BLaER1 (cell line): ENCODE measurements at regions not wholly inside any gene's neighbourhood (a gene's known extent, or its start where the extent isn't known, plus 50 kb on each side); places are given as distances from the start of the nearest gene placed in this dataset.
A peak's percentile ranks its signal among the peaks of the same experiment; 100 is the strongest.

Source experiments
- H3K27ac ChIP-seq: shearing (Covaris generic); formaldehyde crosslinking; 2 replicates; pipeline ENCODE4 v1.8.1; 2022
- H3K27me3 ChIP-seq: shearing (Covaris generic); formaldehyde crosslinking; 2 replicates; pipeline ENCODE4 v1.8.1; 2022
- H3K36me3 ChIP-seq: shearing (Covaris generic); formaldehyde crosslinking; 2 replicates; pipeline ENCODE4 v1.8.1; 2022
- H3K4me1 ChIP-seq: shearing (Covaris generic); formaldehyde crosslinking; 2 replicates; pipeline ENCODE4 v1.8.1; 2022
- H3K4me2 ChIP-seq: shearing (Covaris generic); formaldehyde crosslinking; 2 replicates; pipeline ENCODE4 v1.8.1; 2022
- H3K4me3 ChIP-seq: shearing (Covaris generic); formaldehyde crosslinking; 2 replicates; pipeline ENCODE4 v1.8.1; 2022
- H3K9ac ChIP-seq: shearing (Covaris generic); formaldehyde crosslinking; 2 replicates; pipeline ENCODE4 v1.8.1; 2022
- H3K9me3 ChIP-seq: shearing (Covaris generic); formaldehyde crosslinking; 2 replicates; pipeline ENCODE4 v1.8.1; 2022
- H4K20me1 ChIP-seq: shearing (Covaris generic); formaldehyde crosslinking; 2 replicates; pipeline ENCODE4 v1.8.1; 2022
- Cebpa-rat ChIP-seq: shearing (Covaris generic); IDR thresholded peaks from 2 replicates; pipeline ENCODE4 v1.8.1; 2022

DNA sequence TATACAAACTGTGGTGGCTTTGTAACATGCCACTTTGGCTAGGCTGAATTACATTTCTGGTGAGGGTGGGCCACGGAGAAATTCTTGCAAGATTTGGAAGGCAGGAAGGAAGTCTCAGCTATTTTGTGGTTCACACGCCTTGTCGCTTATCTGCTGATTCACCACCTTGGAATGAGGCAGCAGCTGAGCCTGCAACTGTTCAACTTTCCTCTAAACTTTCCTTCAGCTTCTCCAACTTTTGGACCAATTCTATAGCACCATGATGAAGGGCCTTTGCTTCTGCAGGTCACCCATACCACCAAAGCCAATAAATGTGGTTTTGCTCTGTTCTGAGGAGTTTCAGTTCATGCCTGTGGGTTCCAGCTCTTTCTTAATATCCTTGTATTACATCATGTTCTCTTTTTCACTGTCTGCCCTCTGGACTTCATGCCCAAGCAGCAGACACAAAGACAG, 337.6 kb upstream of the SNX7 start:
- no peak for TF ChIP-seq Cebpa-rat
- H4K20me1 ChIP-seq: no peaks in the 10 kb centered on the region
- H3K9ac ChIP-seq: no peak overlapping the region
- no peaks in the 10 kb centered on the region for H3K9me3 ChIP-seq
- no peaks in the 10 kb centered on the region for H3K27me3 ChIP-seq
- no peaks in the 10 kb centered on the region for H3K36me3 ChIP-seq
- no peak overlapping the region for H3K4me3 ChIP-seq
- H3K27ac ChIP-seq: no peak overlapping the region; the same call in 1 of the 2 replicates
- H3K4me2 ChIP-seq: peak overlapping the region; percentile 60
- H3K4me1 ChIP-seq: peaks cover 17% of the 10 kb centered on the region

DNA sequence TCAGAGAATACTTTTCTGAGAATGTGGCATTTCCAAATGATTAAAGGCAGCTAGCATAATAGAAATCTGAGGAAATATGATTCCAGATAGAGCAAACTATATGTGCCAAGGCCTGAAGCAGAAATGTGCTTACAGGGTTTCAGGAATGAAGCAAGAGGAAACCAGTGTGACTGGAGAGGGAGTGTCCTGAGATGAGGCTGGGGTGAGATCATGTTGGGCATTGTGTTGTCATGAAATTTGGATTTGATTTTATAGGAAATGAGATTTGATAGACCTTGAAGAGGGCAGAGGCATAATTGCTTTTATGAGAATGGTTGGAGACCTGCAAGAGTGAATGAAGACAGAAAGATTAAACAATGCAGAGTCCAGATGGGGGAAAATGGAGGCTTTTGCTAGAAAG, 338.1 kb upstream of the SNX7 start:
- peaks cover 17% of the 10 kb centered on the region for H3K4me1 ChIP-seq
- no peak for TF ChIP-seq Cebpa-rat
- H3K4me2 ChIP-seq: peak overlapping the region; percentile 60
- H4K20me1 ChIP-seq: no peaks in the 10 kb centered on the region
- H3K9ac ChIP-seq: no peak overlapping the region
- H3K9me3 ChIP-seq: no peaks in the 10 kb centered on the region
- H3K27me3 ChIP-seq: no peaks in the 10 kb centered on the region
- no peak overlapping the region for H3K27ac ChIP-seq
- H3K4me3 ChIP-seq: no peak overlapping the region
- H3K36me3 ChIP-seq: no peaks in the 10 kb centered on the region

DNA sequence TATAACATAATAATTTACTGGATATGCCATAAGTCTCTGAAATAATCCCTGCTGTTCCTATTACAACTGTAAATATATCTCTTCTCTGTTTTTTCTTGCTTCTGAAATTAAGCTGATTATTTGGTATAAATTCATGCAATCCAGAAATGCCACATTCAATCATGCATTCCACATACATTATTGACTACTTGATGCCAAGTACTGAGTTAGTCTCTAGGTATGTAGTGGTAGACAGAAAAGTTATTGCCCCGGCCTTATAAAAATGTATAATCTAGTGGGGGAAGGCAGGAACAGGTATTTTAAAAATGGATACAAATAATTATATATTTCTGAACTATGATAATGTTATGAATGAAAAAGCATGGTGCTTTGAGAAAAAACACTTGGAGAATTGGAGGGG, 338.6 kb upstream of the SNX7 start:
- no peak for TF ChIP-seq Cebpa-rat
- Histone ChIP-seq H3K4me1 (peaks cover 17% of the 10 kb centered on the region), H3K4me2 (peak overlapping the region; percentile 60)

DNA sequence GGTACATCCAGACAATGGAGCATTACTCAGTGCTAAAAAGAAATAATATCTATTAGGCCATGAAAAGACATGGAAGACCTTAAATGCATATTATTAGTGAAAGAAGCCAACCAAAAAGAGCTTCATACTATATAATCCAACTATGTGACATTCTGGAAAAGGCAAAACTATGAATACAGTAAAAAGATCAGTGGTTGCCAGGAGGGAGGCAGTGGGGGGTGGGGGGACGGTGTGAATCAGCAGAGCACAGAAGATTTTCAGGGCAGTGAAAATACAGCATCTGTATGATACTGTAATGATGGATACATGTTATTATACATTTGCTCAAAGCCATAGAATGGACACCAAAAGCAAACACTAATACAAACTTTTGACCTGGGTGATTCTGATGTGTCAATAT, 339.4 kb upstream of the SNX7 start:
- no peak overlapping the region for H3K4me3 ChIP-seq
- H4K20me1 ChIP-seq: no peaks in the 10 kb centered on the region
- H3K4me2 ChIP-seq: no peak overlapping the region
- no peak for TF ChIP-seq Cebpa-rat
- no peaks in the 10 kb centered on the region for H3K36me3 ChIP-seq
- H3K9ac ChIP-seq: no peak overlapping the region
- H3K9me3 ChIP-seq: no peaks in the 10 kb centered on the region
- no peak overlapping the region for H3K27ac ChIP-seq
- H3K27me3 ChIP-seq: no peaks in the 10 kb centered on the region
- H3K4me1 ChIP-seq: peaks cover 17% of the 10 kb centered on the region

More for the DNA sequence above, 338.6 kb upstream of the SNX7 start:
- H4K20me1 ChIP-seq: no peaks in the 10 kb centered on the region
- H3K9me3 ChIP-seq: no peaks in the 10 kb centered on the region
- H3K27ac ChIP-seq: no peak overlapping the region
- H3K27me3 ChIP-seq: no peaks in the 10 kb centered on the region
- no peak overlapping the region for H3K9ac ChIP-seq
- H3K36me3 ChIP-seq: no peaks in the 10 kb centered on the region
- no peak overlapping the region for H3K4me3 ChIP-seq

DNA sequence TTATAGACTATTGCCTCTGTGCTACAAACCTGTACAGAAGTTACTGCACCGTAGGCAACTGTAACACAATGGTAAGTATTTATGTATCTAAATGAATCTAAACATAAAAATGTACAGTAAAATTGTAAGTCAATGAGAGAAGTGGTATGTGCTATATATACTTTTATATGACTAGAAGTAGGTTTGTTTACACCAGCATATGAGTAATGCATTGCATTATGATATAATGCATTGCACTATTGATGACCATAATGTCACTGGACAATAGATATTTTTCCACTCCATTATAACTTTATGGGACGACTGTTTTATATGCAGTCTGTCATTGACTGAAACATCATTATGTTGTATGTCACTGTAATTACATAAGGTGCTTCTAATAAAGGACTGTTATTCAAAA, 340.3 kb upstream of the SNX7 start:
- no peak overlapping the region for H3K27ac ChIP-seq
- no peak overlapping the region for H3K9ac ChIP-seq
- no peaks in the 10 kb centered on the region for H3K9me3 ChIP-seq

DNA sequence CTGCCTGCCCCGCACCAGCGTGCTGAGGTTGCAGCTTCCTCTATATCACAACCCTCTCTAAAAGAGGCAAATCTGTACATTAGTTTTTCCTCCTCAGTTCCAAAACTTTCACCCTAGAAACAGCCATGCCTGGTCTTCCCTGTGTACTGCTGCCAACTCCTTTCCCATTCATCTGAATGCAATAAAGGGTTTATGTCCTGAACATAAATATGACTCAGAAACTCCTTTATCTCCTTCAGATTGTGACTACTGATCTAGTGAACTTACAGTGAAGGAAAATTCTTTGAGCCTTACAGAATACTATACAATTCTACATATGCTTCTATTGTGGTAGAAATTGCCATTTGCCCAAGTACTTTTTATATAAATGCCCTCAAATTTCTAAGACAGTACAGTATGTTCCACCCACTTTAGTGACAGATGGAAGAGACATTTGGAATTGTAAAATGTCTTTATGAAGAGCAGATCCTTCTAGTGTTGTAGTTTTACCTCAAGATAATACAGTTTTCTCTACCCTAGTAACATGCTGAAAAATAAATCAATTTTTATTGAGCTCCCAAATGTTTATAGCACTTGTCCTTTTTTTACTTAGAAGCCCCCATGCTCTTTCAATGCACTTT, 345.1 kb upstream of the SNX7 start:
- no peak for TF ChIP-seq Cebpa-rat
- H4K20me1 ChIP-seq: no peaks in the 10 kb centered on the region

More for the DNA sequence above, 340.3 kb upstream of the SNX7 start:
- no peak for TF ChIP-seq Cebpa-rat
- Histone ChIP-seq H3K27me3 (no peaks in the 10 kb centered on the region), H3K4me3 (no peak overlapping the region), H4K20me1 (no peaks in the 10 kb centered on the region), H3K4me1 (peaks cover 17% of the 10 kb centered on the region), H3K36me3 (no peaks in the 10 kb centered on the region), H3K4me2 (no peak overlapping the region)

DNA sequence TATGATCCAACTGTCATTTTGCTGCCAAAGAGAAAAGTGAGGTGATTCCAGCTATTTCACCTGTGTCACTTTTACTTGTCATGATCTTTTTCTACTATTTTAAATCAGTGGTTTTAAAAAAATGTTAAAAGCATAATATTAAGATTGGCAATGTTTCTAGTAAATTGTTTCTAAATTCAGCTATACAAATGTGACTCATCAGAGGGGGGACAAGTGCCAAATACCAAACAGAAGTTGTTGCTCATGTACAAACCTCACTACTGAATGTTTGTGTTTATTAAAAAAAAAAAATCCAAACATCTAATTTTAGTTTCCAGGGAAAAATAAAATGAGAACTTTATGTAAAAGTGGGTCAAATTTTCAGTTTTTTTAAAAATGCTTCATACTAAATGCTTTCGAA, 346.2 kb upstream of the SNX7 start:
- no peaks in the 10 kb centered on the region for H3K9me3 ChIP-seq
- no peaks in the 10 kb centered on the region for H3K4me1 ChIP-seq
- no peak overlapping the region for H3K4me3 ChIP-seq
- H4K20me1 ChIP-seq: no peaks in the 10 kb centered on the region
- no peaks in the 10 kb centered on the region for H3K27me3 ChIP-seq
- no peak for TF ChIP-seq Cebpa-rat
- no peak overlapping the region for H3K4me2 ChIP-seq
- no peak overlapping the region for H3K9ac ChIP-seq
- no peak overlapping the region for H3K27ac ChIP-seq
- no peaks in the 10 kb centered on the region for H3K36me3 ChIP-seq

More for the DNA sequence above, 345.1 kb upstream of the SNX7 start:
- no peak overlapping the region for H3K27ac ChIP-seq
- H3K27me3 ChIP-seq: no peaks in the 10 kb centered on the region
- H3K4me1 ChIP-seq: no peaks in the 10 kb centered on the region
- H3K4me3 ChIP-seq: no peak overlapping the region
- no peaks in the 10 kb centered on the region for H3K36me3 ChIP-seq
- H3K9ac ChIP-seq: no peak overlapping the region
- no peaks in the 10 kb centered on the region for H3K9me3 ChIP-seq
- no peak overlapping the region for H3K4me2 ChIP-seq

DNA sequence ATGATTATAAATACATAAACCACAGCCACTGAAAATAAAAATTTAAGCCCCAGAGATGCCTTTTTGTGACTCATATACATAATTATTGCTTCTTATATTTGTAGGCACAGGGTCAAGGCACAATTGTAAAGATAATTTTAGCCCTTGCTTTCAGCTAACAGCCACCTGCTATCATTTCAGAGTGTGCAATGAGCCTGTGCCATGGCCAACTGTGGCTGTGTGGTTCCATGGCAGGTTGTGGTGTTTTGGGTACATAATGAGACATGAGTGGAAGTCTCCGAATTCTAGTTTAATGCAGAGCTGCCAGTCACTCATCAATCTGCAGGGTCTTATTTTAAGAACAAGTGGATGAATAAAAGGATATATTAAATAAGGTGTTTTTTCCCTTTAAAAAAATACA, 346.9 kb upstream of the SNX7 start:
- no peak overlapping the region for H3K4me3 ChIP-seq
- TF ChIP-seq Cebpa-rat: no peak
- no peak overlapping the region for H3K9ac ChIP-seq
- H4K20me1 ChIP-seq: no peaks in the 10 kb centered on the region
- no peaks in the 10 kb centered on the region for H3K9me3 ChIP-seq
- no peaks in the 10 kb centered on the region for H3K27me3 ChIP-seq
- no peaks in the 10 kb centered on the region for H3K36me3 ChIP-seq
- H3K27ac ChIP-seq: no peak overlapping the region
- no peaks in the 10 kb centered on the region for H3K4me1 ChIP-seq
- H3K4me2 ChIP-seq: no peak overlapping the region

DNA sequence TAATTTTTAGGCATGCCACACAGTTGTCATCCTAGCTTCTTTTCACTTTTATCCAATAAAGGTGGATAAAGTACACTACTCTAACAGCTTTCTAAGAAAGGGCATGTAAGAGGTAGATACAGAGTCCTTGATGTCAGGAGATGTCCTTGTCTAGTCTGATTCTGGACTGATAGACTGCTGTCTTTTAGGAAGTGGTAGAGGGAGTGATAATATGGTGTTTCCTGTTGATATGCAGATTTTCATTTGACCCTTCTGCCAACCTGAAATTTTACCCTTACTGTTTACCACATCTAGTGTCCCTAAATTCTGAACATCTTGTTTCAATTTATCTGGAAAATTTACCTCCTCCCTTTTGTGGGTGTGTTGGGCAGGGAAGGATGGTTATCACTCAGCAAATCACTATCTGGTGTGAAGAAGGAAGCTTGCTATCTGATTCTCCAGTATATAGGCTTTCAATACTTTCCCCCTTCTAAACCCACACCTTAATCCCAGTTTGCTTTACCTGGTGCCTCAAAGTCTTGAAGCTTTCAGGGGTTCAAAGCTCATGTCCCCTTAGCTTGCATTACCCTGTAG, 354.9 kb upstream of the SNX7 start:
- no peak overlapping the region for H3K4me2 ChIP-seq
- no peaks in the 10 kb centered on the region for H4K20me1 ChIP-seq
- no peaks in the 10 kb centered on the region for H3K4me1 ChIP-seq
- H3K27ac ChIP-seq: no peak overlapping the region
- no peaks in the 10 kb centered on the region for H3K9me3 ChIP-seq
- no peak overlapping the region for H3K4me3 ChIP-seq
- no peak for TF ChIP-seq Cebpa-rat
- no peak overlapping the region for H3K9ac ChIP-seq
- no peaks in the 10 kb centered on the region for H3K27me3 ChIP-seq
- no peaks in the 10 kb centered on the region for H3K36me3 ChIP-seq

DNA sequence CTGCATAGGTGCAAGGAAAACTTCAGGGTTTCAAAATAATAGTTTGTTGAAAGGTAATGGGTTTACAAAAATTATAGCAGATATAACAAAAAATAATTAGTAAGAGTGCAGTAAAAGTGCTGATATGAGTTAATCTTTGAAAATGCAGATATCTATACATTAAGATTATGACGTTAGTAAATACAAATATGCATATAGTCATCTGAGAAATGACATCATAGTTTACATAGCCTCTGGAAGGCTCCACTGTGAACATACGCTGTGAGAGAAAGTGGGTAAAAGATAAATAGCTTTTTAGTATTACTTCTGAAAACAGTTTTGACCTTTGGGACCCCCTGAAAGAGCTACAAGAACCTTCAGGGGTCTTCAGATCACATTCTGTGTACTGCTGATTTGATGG, 356.2 kb upstream of the SNX7 start:
- no peaks in the 10 kb centered on the region for H3K36me3 ChIP-seq
- no peak for TF ChIP-seq Cebpa-rat
- H3K9ac ChIP-seq: no peak overlapping the region
- no peaks in the 10 kb centered on the region for H3K4me1 ChIP-seq
- no peaks in the 10 kb centered on the region for H4K20me1 ChIP-seq
- no peak overlapping the region for H3K4me3 ChIP-seq
- no peaks in the 10 kb centered on the region for H3K27me3 ChIP-seq
- no peak overlapping the region for H3K4me2 ChIP-seq
- no peak overlapping the region for H3K27ac ChIP-seq
- H3K9me3 ChIP-seq: no peaks in the 10 kb centered on the region
